Epithelial cell of proximal tubule (primary cell): ENCODE measurements at regions not wholly inside any gene's neighbourhood (a gene's known extent, or its start where the extent isn't known, plus 50 kb on each side); places are given as distances from the start of the nearest gene placed in this dataset.

ENCODE experiments used
- DNase-seq: peaks from one replicate; pipeline ENCODE4 v3.0.0-alpha.2; 2011; ENCODE audit warnings: low read depth
- H3K4me3 ChIP-seq: 2 replicates; pipeline ENCODE4 v1.5.1; 2011; ENCODE audit warnings: low read depth, mild to moderate bottlenecking, low read length
- TF ChIP-seq, protein P1 (sequence below): conservative IDR thresholded peaks from 2 replicates; pipeline ENCODE4 v1.5.1; 2012; ENCODE audit warnings: low read depth, mild to moderate bottlenecking, low read length

- no peak overlapping the region for H3K4me3 ChIP-seq
- TF ChIP-seq, protein P1, sequence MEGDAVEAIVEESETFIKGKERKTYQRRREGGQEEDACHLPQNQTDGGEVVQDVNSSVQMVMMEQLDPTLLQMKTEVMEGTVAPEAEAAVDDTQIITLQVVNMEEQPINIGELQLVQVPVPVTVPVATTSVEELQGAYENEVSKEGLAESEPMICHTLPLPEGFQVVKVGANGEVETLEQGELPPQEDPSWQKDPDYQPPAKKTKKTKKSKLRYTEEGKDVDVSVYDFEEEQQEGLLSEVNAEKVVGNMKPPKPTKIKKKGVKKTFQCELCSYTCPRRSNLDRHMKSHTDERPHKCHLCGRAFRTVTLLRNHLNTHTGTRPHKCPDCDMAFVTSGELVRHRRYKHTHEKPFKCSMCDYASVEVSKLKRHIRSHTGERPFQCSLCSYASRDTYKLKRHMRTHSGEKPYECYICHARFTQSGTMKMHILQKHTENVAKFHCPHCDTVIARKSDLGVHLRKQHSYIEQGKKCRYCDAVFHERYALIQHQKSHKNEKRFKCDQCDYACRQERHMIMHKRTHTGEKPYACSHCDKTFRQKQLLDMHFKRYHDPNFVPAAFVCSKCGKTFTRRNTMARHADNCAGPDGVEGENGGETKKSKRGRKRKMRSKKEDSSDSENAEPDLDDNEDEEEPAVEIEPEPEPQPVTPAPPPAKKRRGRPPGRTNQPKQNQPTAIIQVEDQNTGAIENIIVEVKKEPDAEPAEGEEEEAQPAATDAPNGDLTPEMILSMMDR = no peak
- DNase-seq = no peak
Measured at GRCh38 chr6:8639928-8640649, 204.7 kb upstream of the SLC35B3 start.

DNA sequence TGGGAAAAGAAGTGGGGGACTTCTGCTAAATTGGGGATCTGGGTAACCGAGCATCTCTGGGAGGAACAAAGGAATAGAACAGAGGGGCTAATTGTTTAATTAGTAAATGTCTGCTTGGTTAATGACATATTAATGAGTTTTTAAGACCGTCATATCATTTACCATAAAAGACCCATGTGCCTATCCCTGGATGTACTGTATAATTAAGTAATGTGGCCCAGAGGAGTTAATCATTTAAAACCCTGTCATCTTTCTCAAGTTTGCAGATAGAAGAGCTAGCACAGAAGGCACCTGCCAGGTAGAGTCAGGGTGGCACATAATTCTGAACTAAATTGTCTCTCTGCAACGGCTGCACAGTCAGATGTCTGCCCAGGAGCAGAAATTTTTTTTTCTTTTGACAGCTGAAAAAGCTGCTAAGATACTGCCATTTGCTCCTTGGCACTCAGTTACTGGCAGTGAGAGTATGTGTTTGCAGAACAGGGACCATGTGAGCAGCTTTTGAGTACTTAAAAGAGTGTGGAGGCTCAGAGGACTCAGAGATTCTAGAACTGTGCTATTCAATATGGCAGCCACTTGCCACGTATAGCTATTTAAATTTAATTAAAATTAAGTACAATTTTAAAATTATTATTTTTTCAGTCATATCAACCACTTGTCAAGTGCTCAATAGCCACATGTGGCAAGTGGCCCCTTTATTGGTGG is 202.7 kb upstream of the SLC35B3 start:
- no peak overlapping the region for H3K4me3 ChIP-seq
- DNase-seq = no peak
- TF ChIP-seq, protein P1 = no peak

DNA sequence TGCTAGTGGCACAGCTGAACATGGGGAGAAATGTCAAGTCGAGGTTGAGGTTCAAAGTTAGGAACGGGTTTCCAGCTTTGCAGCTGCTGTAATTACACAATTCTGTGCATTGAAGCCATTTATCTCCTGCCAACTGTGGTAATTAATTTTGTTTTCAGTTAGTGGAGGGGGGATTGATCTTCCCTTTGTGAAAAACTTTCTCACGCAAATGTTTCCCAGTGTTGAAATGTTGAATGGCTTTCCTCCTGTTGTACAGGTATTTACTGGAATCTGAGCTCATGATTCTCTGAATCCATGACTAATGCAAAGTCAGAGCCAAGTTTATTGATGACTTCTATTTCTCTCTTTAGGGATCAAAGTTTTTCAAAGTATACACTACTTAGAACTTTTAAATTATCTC is 198.4 kb upstream of the SLC35B3 start:
- TF ChIP-seq, protein P1 = no peak
- DNase-seq = no peak
- no peak overlapping the region for H3K4me3 ChIP-seq

GRCh38 chr6:8628736-8629135 is 193.4 kb upstream of the SLC35B3 start:
- TF ChIP-seq, protein P1 = no peak
- no peak for DNase-seq
- no peak overlapping the region for H3K4me3 ChIP-seq

- no peak overlapping the region for H3K4me3 ChIP-seq
- DNase-seq = no peak
Measured at GRCh38 chr6:8628063-8628462, 192.7 kb upstream of the SLC35B3 start.

GRCh38 chr6:8627085-8627861 is 191.9 kb upstream of the SLC35B3 start:
- TF ChIP-seq, protein P1 = no peak
- peak; percentile 35 for DNase-seq
- H3K4me3 ChIP-seq = no peak overlapping the region

More at GRCh38 chr6:8628063-8628462, 192.7 kb upstream of the SLC35B3 start:
- TF ChIP-seq, protein P1 = no peak
